ACC112 (cell line): ENCODE measurements at regions not wholly inside any gene's neighbourhood (a gene's known extent, or its start where the extent isn't known, plus 50 kb on each side); places are given as distances from the start of the nearest gene placed in this dataset.
"Not testable (repeated sequence)": the region's sequence is repeated elsewhere in the genome, so short reads cannot be mapped to it uniquely, and the experiment has no call there.

Experiments used
- H2AFZ ChIP-seq: fragments of 200-600 bp; sonication (generic); one replicate; pipeline ENCODE4 v1.6.0; 2017; ENCODE audit warnings: antibody characterized with exemption, low read length; ENCODE audit not compliant: unreplicated experiment
- H3K27ac ChIP-seq: fragments of 200-600 bp; sonication (generic); 2 replicates; pipeline ENCODE4 v1.5.1; 2014; ENCODE audit warnings: low read depth, mild to moderate bottlenecking, antibody characterized with exemption, low read length, moderate library complexity
- H3K27me3 ChIP-seq: fragments of 200-600 bp; sonication (generic); 2 replicates; pipeline ENCODE4 v1.6.1; 2014; ENCODE audit warnings: mild to moderate bottlenecking, antibody characterized with exemption, low read length, moderate library complexity, mixed read lengths; ENCODE audit not compliant: insufficient read depth
- H3K36me3 ChIP-seq: fragments of 200-600 bp; sonication (generic); 2 replicates; pipeline ENCODE4 v1.6.1; 2016; ENCODE audit warnings: mild to moderate bottlenecking, antibody characterized with exemption, low read length, moderate library complexity, mixed read lengths; ENCODE audit not compliant: insufficient read depth
- H3K4me1 ChIP-seq: fragments of 200-600 bp; sonication (generic); one replicate; pipeline ENCODE4 v1.6.1; 2016; ENCODE audit warnings: low read length, mixed read lengths; ENCODE audit not compliant: insufficient read depth, unreplicated experiment, control insufficient read depth
- H3K4me3 ChIP-seq: fragments of 200-600 bp; sonication (generic); 2 replicates; pipeline ENCODE4 v1.5.1; 2014; ENCODE audit warnings: mild to moderate bottlenecking, low read depth, low read length
- H3K79me2 ChIP-seq: fragments of 200-600 bp; sonication (generic); one replicate; pipeline ENCODE4 v1.6.0; 2016; ENCODE audit warnings: low read length; ENCODE audit not compliant: control insufficient read depth, unreplicated experiment, insufficient read depth

GRCh38 chr7:149635561-149636329 is 137.6 kb downstream of the ZNF467 start:
- no peak overlapping the region for H3K4me3 ChIP-seq
- no peaks in the 10 kb centered on the region for H3K79me2 ChIP-seq
- no peaks in the 10 kb centered on the region for H3K4me1 ChIP-seq
- no peak overlapping the region for H2AFZ ChIP-seq
- no peaks in the 10 kb centered on the region for H3K36me3 ChIP-seq
- H3K27me3 ChIP-seq, result peaks cover 81% of the 10 kb centered on the region
- no peak overlapping the region for H3K27ac ChIP-seq

GRCh38 chr7:149633976-149634945 is 136.7 kb upstream of the ZNF746 start:
- peaks cover 84% of the 10 kb centered on the region for H3K27me3 ChIP-seq
- no peak overlapping the region for H3K27ac ChIP-seq
- H3K4me1 ChIP-seq, result no peaks in the 10 kb centered on the region
- H2AFZ ChIP-seq, result no peak overlapping the region
- H3K36me3 ChIP-seq, result no peaks in the 10 kb centered on the region
- no peaks in the 10 kb centered on the region for H3K79me2 ChIP-seq
- H3K4me3 ChIP-seq, result no peak overlapping the region

- H3K4me3 ChIP-seq, result not testable (repeated sequence)
Measured at GRCh38 chr7:149628361-149629149, 130.9 kb upstream of the ZNF746 start.

DNA sequence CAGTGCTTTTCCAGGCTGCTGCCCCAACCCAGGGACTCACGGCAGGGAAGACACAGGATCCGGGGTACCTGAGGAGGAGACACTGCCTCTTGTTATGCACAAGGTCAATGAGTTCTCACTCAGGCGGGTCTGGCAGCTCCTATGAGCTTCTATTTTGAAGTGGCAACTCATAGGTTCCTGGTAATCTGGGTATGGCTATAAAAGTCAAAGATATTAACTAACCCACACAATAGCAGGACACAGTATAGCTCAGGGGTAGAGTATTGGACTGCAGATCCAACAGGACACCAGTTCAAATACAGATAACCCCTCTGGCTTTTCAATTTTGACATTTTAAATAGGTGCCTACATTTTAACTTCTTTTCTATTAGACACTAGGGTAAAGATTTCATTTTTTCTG is 130.3 kb upstream of the ZNF746 start:
- Histone ChIP-seq H3K36me3 (no peaks in the 10 kb centered on the region), H3K4me3 (no peak overlapping the region), H3K4me1 (peaks cover 7% of the 10 kb centered on the region), H3K27ac (no peak overlapping the region), H2AFZ (no peak overlapping the region), H3K79me2 (peaks cover 15% of the 10 kb centered on the region), H3K27me3 (peaks cover 62% of the 10 kb centered on the region)

More at GRCh38 chr7:149628361-149629149, 130.9 kb upstream of the ZNF746 start:
- H3K4me1 ChIP-seq, H3K27ac ChIP-seq, H2AFZ ChIP-seq, H3K36me3 ChIP-seq, H3K79me2 ChIP-seq: not testable (repeated sequence)
- H3K27me3 ChIP-seq, result peaks cover 69% of the 10 kb centered on the region

DNA sequence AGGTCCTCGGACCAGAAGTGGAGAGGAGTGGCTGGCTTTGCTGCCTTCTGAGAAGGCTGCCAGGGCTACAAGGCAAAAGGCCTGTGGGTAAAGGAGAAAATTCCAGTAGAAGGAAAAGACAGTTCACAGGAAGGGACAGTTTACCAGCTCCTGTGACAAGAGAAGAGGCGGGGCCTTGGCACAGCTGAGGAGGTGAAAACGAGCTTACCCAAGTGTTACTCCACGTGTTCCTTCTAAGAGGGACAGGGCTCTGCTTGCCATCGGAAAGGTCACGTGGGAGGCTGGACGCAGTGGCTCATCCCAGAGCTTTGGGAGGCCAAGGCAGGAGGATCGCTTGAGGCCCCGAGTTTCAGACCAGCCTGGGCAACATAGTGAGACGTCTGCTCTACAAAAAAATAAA is 129.4 kb upstream of the ZNF746 start:
- H3K4me3 ChIP-seq, result no peak overlapping the region
- no peak overlapping the region for H3K27ac ChIP-seq
- peaks cover 11% of the 10 kb centered on the region for H3K4me1 ChIP-seq
- peaks cover 53% of the 10 kb centered on the region for H3K27me3 ChIP-seq
- H3K36me3 ChIP-seq, result no peaks in the 10 kb centered on the region
- H2AFZ ChIP-seq, result no peak overlapping the region
- H3K79me2 ChIP-seq, result peaks cover 24% of the 10 kb centered on the region

- H3K79me2 ChIP-seq, result peaks cover 31% of the 10 kb centered on the region
- H3K27ac ChIP-seq, result no peak overlapping the region
- no peak overlapping the region for H2AFZ ChIP-seq
- peaks cover 43% of the 10 kb centered on the region for H3K27me3 ChIP-seq
- H3K4me3 ChIP-seq, result no peak overlapping the region
- no peaks in the 10 kb centered on the region for H3K36me3 ChIP-seq
- H3K4me1 ChIP-seq, result peaks cover 11% of the 10 kb centered on the region
Measured at GRCh38 chr7:149625947-149626392, 128.4 kb upstream of the ZNF746 start.

DNA sequence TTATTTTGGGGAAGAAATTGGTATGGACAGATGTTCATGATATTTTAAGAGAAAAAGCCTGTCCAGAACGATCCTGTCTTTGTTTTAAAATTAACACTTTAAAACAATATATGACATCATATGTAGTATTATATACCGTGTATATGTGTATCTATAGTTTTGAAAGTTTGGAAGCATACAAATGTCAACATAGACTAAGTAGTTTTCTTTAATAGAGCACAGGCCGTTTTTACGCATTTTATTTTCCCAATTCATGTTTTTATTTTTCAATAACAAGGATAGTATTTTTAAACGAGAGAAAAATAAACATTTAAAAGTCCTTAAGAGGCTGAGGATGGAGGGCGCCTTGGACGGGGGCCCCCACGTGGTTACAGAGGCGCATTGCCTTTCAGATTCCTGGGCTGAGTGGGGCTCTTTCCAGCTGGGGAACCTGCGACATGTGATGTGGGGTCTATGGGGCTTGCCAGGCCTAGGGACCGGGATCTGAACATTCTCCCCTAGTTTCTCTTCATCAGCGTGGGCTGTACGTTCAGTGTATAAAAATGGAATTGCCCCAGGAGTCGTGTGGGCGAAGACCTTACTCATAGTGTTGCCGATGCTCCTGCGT is 127.8 kb upstream of the ZNF746 start:
- peaks cover 11% of the 10 kb centered on the region for H3K4me1 ChIP-seq
- peaks cover 37% of the 10 kb centered on the region for H3K27me3 ChIP-seq
- peak overlapping the region; percentile 85 for H3K4me3 ChIP-seq
- 0 out of 2 replicates have a peak overlapping the region, but pooled peaks have one; percentile 18 for H3K27ac ChIP-seq
- peak overlapping the region; percentile 100 for H2AFZ ChIP-seq
- peaks cover 3% of the 10 kb centered on the region; the same call in 1 of the 2 replicates for H3K36me3 ChIP-seq
- peaks cover 34% of the 10 kb centered on the region for H3K79me2 ChIP-seq

GRCh38 chr7:149624419-149625339 is 127.1 kb upstream of the ZNF746 start:
- Histone ChIP-seq H2AFZ (peak overlapping the region; percentile 100), H3K4me1 (peaks cover 11% of the 10 kb centered on the region), H3K27ac (peak overlapping the region; percentile 24; the same call in 1 of the 2 replicates), H3K36me3 (peaks cover 8% of the 10 kb centered on the region; the same call in 1 of the 2 replicates), H3K79me2 (peaks cover 34% of the 10 kb centered on the region), H3K4me3 (peak overlapping the region; percentile 85), H3K27me3 (peaks cover 30% of the 10 kb centered on the region)

DNA sequence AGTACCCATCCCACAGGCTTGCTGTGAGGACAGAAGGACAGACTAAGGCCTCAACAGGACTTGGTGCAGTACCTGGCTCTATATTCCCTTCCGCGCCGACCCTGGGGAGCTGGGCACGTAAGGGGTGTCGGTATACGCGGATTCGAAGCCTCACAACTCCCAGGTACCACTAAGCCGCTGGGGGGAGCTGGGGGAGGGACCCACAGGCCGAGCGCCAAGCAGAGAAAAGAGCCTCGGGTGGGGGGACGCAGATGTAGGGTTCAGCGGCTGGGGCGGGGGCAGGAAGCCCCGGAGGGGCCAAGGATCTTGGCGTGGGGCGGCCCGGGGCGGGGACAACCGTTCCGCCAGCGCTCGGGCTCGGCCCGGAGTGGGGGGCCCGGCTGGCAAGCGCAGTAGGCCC is 126.4 kb upstream of the ZNF746 start:
- H3K4me1 ChIP-seq, result peaks cover 11% of the 10 kb centered on the region
- H3K36me3 ChIP-seq, result peaks cover 8% of the 10 kb centered on the region; the same call in 1 of the 2 replicates
- peak overlapping the region; percentile 85 for H3K4me3 ChIP-seq
- H3K27me3 ChIP-seq, result peaks cover 23% of the 10 kb centered on the region
- H2AFZ ChIP-seq, result peak overlapping the region; percentile 89
- peak overlapping the region; percentile 24; the same call in 1 of the 2 replicates for H3K27ac ChIP-seq
- H3K79me2 ChIP-seq, result peaks cover 37% of the 10 kb centered on the region
